Fibroblast of lung (primary cell): ENCODE measurements at regions not wholly inside any gene's neighbourhood (a gene's known extent, or its start where the extent isn't known, plus 50 kb on each side); places are given as distances from the start of the nearest gene placed in this dataset.

Source experiments
- CTCF ChIP-seq, 2 donors: IDR thresholded peaks in 1 of 2; conservative IDR thresholded peaks in 1 of 2; 1 replicate in 1 of 2; 2 replicates in 1 of 2; pipeline ENCODE4 v1.5.1; 2011 to 2012; ENCODE audit warnings: low read length in 2 of 2, control low read depth in 1 of 2, inconsistent platforms in 1 of 2, low read depth in 1 of 2, mild to moderate bottlenecking in 1 of 2
- EZH2 ChIP-seq: IDR thresholded peaks from 2 replicates; pipeline ENCODE4 v1.5.1; 2012; ENCODE audit warnings: low read length, control low read depth, mild to moderate bottlenecking; ENCODE audit errors: missing control alignments

GRCh38 chr20:39492223-39492797, 530.2 kb downstream of the DHX35 start:
- TF ChIP-seq CTCF (conservative IDR thresholded peaks at IDR 0.05 in 1 of 2, IDR thresholded peaks at IDR 0.05 in 1 of 2; ENCODE audit: low read depth in 1 of 2, low read length in 2 of 2) (no peak), EZH2 (no peak)
